NCI-H82 treated with DMSO at 0.1 percent for 48 hours (cell line): ENCODE measurements at regions not wholly inside any gene's neighbourhood (a gene's known extent, or its start where the extent isn't known, plus 50 kb on each side); places are given as distances from the start of the nearest gene placed in this dataset.
A peak's percentile ranks its signal among the peaks of the same experiment; 100 is the strongest.

Experiments
- DNase-seq: peaks from one replicate; lab custom pipeline; 2025; ENCODE audit not compliant: unreplicated experiment; lab: John Stamatoyannopoulos, UW

- DNase-seq = no peak
These were observed 195.4 kb downstream of the MACC1 start for GRCh38 chr7:20021831-20022230.

DNA sequence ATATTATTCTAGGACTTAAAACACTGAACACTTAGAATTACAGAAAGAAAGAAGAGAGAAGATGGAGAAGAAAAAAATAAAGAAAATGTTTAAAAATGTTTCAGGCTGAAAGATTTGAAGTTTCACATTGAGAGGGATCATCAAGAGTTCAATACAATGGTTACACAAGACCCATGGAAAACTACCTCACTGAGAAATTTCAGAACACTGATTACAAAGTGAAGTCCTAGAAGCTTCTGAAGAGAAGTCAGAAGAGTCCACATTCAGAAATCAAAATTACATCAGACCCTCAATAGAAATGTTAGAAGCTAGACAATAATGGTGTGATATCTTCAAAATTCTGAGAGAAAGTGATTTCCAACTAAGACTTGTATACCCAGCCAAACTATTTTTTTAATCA lies 196.1 kb downstream of the MACC1 start:
- DNase-seq = no peak

GRCh38 chr7:20019757-20020432 lies 197.3 kb downstream of the MACC1 start:
- DNase-seq = no peak

GRCh38 chr7:20016669-20017068 lies 200.5 kb downstream of the MACC1 start:
- DNase-seq = no peak

DNA sequence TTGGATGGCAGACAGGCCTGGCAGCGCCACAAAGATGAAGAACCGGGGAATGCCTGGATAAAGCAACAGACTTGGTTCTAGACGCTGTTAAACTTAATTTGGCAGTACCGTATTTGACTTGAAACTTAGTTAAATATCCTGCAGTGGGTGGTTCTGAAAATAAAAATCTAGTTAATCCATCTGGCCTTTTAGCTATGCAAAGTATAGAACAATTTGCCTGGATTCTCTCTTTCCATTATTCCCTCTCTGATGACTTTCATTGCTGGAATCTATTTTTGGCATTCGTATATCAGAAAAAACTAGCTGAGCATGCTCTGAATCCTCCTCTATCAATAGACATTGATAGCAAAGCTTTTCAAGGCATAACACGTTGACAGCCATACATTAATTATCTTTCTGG lies 203.6 kb downstream of the MACC1 start:
- DNase-seq = no peak

DNA sequence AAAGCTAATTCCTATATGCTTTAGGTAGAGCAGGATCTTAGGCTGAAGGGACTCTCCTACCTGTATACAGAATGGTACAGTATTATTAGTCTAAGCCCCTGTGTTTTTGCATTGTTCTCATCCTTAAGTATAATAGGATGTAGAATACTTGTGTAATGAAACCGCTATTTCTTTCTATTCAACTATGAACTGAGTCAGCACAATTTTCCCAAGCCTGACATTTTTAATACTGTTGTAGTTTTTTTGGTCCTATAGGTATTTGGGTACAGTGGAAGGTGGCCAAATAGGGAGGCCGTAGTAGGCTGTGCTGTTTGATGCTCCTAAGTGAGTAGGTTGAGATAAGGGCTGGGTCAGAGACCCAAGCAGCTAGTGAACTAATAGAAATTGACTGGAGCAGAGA lies 205.1 kb downstream of the MACC1 start:
- no peak for DNase-seq

DNA sequence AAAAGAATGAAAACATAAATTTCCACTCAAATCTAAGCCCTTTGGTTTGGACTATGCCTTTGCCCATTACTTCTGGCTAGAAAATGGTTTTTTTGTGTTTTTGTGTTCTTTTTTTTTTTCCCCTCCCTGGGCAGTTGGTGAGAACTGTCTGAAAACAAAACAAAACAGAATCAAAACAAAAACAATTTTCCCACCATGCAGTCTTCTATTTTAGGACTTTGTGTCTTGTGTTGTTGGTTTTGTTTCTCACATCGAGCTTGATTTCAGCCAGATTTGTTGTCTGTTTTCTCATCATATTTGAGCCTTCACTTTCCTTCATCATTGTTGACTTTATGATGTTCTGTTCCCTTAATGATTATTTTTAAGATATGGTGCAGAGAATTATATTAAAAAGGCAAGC lies 206.3 kb downstream of the MACC1 start:
- DNase-seq = no peak

- no peak for DNase-seq
These were observed 209.7 kb downstream of the MACC1 start for GRCh38 chr7:20007510-20007909.

DNA sequence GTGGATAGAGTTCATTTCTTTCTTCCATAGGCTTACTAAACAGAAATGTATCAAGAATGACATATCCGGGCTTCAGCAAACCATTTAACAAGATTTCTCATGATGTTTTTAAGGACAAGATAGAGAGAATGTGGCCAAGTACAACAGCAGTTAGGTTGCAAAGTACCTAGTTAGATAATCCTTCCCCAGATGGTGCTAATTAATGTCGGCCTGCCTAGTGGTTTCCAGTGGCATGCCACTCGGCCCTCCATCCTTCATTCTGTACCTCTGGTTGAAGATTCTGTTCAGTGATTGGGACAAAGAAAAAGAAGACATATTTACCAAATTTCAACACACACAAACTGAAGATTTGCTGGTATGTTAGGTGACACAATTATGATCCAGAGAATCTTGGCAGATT lies 212.1 kb downstream of the MACC1 start:
- peak; percentile 28 for DNase-seq

DNA sequence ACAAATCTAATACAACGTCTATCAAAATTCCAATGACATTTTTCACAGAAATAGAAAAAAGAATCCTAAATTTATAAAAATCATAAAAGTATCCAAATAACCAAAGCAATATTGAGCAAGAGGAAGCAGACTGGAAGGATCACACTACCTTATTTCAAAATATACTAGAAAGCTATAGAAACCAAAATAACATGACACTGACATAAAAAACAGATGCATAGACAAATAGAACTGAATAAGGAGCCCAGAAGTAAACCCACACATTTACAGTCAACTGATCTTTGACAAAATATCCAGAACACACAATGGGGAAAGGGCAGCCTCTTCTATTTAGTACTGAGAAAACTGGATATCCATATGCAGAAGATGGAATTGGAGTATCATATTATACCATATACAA lies 217.5 kb downstream of the MACC1 start:
- DNase-seq = no peak

DNA sequence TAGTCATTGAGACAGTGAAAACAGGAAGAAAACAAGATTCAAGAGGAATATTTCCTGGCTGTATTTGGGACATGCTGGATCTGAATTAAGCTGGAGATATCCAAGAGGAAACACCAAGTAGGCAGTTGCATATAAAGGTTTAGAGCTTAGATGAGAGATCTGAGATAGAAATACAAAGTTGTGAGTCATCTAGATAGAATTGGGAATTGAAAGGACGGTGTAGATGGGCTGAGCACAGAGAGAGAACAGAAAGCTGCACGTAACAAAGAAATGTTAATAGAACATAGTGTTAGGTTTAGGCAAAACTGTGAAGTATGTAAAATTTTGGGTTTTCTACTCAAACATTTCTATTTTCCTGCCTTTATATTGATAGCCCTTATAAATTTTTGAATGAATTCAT lies 218.5 kb upstream of the TMEM196 start:
- DNase-seq = no peak

DNA sequence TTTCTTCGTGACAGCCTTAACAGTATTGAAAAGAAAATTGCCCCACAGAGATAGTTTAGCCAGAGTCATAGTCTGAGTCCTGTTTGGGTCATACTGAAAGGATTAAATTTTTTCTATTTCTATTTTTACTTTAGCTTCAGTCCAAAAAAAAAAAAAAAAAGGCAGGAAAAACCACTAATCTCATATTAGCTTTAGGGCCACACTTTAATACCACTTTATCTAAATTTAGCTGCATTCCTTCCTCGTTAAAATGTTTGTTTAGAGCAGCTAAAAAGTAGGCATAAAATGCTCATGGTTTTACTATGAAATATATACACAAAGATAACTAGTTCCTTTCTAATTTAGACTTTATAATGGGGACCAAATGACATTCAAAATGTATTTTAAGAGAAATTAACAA lies 216.5 kb upstream of the TMEM196 start:
- DNase-seq = no peak

DNA sequence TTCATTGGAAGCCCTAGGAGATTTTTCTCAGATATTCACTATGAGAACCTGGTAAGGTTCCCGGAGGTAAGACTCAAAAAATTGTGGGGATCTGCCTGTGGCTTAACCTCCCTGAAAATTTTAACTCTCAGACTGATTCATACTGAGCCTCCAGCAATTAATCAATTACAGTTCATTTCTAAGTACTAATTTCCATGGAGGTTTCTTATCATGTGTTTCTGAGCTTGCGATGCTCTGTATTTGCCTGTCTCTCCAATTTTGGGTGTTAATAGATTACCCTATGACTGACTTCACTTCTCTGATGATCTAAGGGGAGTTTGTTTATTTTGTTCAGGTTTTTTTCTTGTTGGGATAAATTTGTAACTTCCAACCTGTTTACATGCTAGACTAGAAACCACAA lies 215.4 kb upstream of the TMEM196 start:
- no peak for DNase-seq

GRCh38 chr7:19984231-19984632 lies 210.8 kb upstream of the TMEM196 start:
- DNase-seq = no peak

DNA sequence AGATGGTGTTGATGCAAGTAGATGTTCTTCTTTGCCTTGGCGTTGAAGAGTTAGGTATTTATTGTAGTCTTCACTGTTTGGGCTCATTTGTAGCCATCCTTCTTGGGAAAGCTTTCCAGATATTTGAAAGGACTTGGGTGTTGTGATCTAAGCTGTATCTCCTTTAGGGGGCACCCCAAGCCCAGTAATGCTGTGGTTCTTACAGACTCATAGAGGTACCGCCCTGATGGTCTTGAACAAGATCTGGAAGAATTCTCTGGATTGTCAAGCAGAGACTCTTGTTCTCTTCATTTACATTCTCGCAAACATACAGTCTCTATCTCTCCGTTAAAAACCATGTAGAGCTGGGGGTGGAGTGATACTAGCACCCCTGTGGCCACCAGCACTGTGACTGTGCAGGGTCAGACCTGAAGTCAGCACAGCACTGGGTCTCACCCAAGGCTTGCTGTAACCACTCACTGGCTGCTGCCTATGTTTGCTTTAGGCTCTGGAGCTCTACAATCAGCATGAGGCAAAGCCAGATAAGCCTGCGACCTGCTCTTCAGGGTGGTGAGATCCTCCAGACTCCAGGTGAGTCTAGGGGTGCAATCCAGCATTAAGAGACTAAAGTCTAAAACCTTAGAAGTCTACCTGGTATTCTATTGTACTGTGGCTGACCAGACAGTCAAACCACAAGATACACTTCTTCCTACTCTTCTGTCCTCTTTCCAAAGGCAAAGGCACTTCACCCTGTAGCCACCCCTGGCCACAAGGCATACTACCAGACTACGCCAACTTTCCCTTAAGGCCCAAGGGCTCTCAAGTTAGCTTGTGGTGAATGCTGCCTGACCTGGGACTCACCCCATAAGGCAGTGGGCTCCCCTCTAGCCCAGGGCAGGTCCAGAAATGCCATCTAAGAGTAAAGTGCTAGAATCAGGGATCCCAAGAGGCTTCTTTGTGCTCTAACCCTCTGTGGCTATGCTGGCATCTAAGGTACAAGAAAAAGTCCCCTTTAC lies 209.7 kb upstream of the TMEM196 start:
- no peak for DNase-seq

DNA sequence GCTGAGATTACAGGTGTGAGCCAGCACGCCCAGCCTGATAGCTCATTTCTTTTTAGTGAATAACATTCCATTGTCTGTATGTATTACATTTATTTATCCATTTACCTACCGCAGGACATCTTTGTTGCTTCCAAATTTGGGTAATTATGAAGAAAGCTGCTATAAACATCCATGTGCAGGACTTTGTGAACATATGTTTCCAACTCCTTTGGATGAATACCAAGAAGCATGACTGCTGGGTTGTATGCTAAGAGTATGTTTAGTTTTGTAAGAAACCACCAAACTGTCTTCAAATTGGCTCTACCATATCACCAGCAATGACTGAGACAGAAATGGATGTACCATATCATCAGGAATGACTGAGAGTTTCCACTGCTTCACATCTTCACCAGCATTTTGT lies 200.2 kb upstream of the TMEM196 start:
- no peak for DNase-seq

DNA sequence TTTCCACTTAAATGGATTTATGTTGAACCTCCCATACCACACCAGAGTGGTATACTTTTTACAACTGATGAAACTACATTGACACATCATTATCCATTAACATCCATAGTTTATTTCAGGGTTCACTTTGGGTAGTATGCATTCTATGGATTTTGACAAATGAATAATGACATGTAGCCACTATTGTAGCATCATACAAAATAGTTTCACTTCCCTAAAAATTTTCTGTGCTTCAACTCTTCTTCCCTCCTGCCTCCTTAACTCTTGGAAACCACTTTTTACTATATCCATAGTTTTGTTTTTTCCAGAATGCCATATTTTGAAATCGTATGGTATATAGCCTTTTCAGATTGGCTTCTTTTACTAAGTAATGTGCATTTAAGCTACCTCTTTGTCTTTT lies 199.5 kb upstream of the TMEM196 start:
- no peak for DNase-seq

- DNase-seq = no peak
These were observed 198.5 kb upstream of the TMEM196 start for GRCh38 chr7:19971956-19972355.

GRCh38 chr7:19970514-19970913 lies 197.1 kb upstream of the TMEM196 start:
- DNase-seq = no peak

DNA sequence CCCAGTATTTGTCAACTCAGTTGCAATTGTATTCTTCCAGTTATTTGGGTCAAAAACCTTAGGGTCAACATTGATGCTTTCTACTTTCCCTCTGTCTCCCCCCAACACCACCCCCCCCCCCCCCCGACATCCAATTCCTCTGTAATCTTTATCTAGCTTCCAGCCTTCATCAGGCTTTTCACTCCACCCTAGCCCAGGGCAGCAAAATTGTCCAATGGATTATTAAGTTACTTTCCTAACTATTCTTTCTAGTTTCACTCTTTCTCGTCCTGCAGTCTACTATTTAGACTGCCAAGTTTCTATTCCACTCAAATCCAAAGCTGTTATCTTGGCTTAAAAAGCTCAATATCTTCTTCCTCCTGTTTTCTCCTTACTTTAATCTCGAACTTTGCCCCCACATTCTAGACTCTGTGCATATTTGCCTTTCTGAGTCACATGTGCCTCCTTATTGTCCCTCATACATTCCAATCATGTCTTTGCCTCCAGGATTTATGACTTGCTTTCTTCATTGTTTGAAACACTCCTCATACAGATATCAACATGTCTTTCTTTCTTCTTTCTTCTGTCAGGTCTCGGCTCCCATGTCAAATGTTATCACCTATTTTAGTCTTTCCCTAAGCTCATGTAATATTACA lies 196.6 kb upstream of the TMEM196 start:
- DNase-seq = no peak

GRCh38 chr7:19964246-19964645 lies 190.8 kb upstream of the TMEM196 start:
- DNase-seq = no peak

DNA sequence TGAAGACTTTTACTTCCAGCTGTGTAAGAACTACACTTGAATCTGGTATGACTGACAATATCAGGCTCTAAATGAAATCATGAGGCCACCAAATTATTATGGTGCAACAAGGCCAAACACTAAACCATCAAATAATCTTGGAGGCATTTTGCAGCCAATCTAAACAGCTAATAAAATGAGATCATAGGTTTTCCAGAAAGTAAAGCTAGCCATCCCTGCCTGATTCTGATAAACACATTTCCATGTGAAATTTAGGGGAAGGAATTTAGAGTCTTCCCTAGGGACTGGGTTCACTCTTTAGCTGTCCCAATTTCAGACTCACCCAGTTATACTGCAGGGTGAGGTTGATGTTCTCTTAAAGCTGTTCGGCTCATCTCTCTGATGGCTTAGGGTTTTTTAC lies 190.3 kb upstream of the TMEM196 start:
- no peak for DNase-seq
